HepG2 (cell line): ENCODE measurements at regions not wholly inside any gene's neighbourhood (a gene's known extent, or its start where the extent isn't known, plus 50 kb on each side); places are given as distances from the start of the nearest gene placed in this dataset.

ENCODE experiments used
- ATAC-seq: fragments of 200-7000 bp; cut with Tn5 transposase; 3 replicates; pipeline ENCODE4 v1.9.1; 2020; ENCODE audit warnings: mild to moderate bottlenecking, moderate library complexity
- BruUV-seq: library from RNA; stranded (reverse); fragments of 400-500 nt; replicated peaks from 2 replicates; lab custom pipeline; 2021; lab: Mats Ljungman, UMichigan
- CTCF ChIA-PET: fragments of 300-600 bp; formaldehyde crosslinking; extraction: SDS; loops from one replicate; lab custom pipeline; 2021; ENCODE audit warnings: low total read pairs, inconsistent platforms, low intra/inter-chr PET ratio; lab: Yijun Ruan, JAX
- POLR2A ChIA-PET: fragments of 350-600 bp; sonication (Branson Sonifier 250); formaldehyde crosslinking; loops from one replicate; lab custom pipeline; 2020; ENCODE audit warnings: antibody characterized with exemption, inconsistent platforms; lab: Yijun Ruan, JAX
- DNase-seq: peaks from one replicate; pipeline ENCODE4 v3.0.0-alpha.2; 2015; ENCODE audit warnings: low spot score
- FAIRE-seq: peaks from 3 replicates; lab custom pipeline; 2011; peaks lifted over from hg19 to GRCh38; lab: Jason Lieb, UNC
- H2AFZ ChIP-seq: one replicate; pipeline ENCODE4 v1.6.1; 2011; ENCODE audit warnings: low read length, inconsistent platforms
- H3K27ac ChIP-seq: fragments of 300-600 bp; 3 replicates; pipeline ENCODE4 v1.8.0; 2011; ENCODE audit warnings: mixed run types, mild to moderate bottlenecking, mixed read lengths, low read length, inconsistent platforms; ENCODE audit not compliant: insufficient read depth; ENCODE audit errors: extremely low read length
- H3K27me3 ChIP-seq, 2 experiments: fragments of 200-600 bp in 1 of 2; 2 replicates in 1 of 2; 3 replicates in 1 of 2; pipeline versions ENCODE4 v1.6.0 to v1.8.0; 2011; ENCODE audit warnings: low read length in 2 of 2, mild to moderate bottlenecking in 2 of 2, moderate library complexity in 2 of 2, inconsistent platforms in 1 of 2; ENCODE audit not compliant: insufficient read depth in 2 of 2, control insufficient read depth in 1 of 2
- H3K36me3 ChIP-seq, 2 experiments: fragments of 200-600 bp in 1 of 2; replicated peaks in 1 of 2; 2 replicates in 1 of 2; 3 replicates in 1 of 2; pipeline versions ENCODE4 v1.5.1 to v1.8.0; 2011; ENCODE audit warnings: low read length in 2 of 2, inconsistent platforms in 1 of 2; ENCODE audit not compliant: insufficient read depth in 2 of 2, control insufficient read depth in 1 of 2
- H3K4me1 ChIP-seq: 2 replicates; pipeline ENCODE4 v1.5.1; 2012; ENCODE audit warnings: low read length, inconsistent platforms; ENCODE audit not compliant: insufficient read depth
- H3K4me2 ChIP-seq: 2 replicates; pipeline ENCODE4 v1.6.0; 2011; ENCODE audit warnings: low read depth, low read length, inconsistent platforms
- H3K4me3 ChIP-seq, 3 experiments: fragments of 200-600 bp in 1 of 3; sonication (generic), shearing (Covaris generic) in 1 of 3; replicated peaks in 1 of 3; 2 replicates each; pipeline ENCODE4 v1.5.1; 2011 to 2016; ENCODE audit warnings: low read length in 3 of 3, inconsistent platforms in 2 of 3, low read depth in 2 of 3, mild to moderate bottlenecking in 2 of 3, control low read depth in 1 of 3, mixed read lengths in 1 of 3; ENCODE audit not compliant: insufficient read depth in 1 of 3
- H3K79me2 ChIP-seq: one replicate; pipeline ENCODE4 v1.6.1; 2011; ENCODE audit warnings: low read length, inconsistent platforms; ENCODE audit not compliant: insufficient read depth
- H3K9ac ChIP-seq: 2 replicates; pipeline ENCODE4 v1.6.0; 2011; ENCODE audit warnings: mild to moderate bottlenecking, low read depth, low read length, inconsistent platforms; ENCODE audit not compliant: insufficient read depth
- H3K9me3 ChIP-seq: 2 replicates; pipeline ENCODE4 v1.5.1; 2012; ENCODE audit warnings: mild to moderate bottlenecking, low read length
- H4K20me1 ChIP-seq: 2 replicates; pipeline ENCODE4 v1.6.0; 2011; ENCODE audit warnings: inconsistent platforms, mild to moderate bottlenecking, low read length, moderate library complexity; ENCODE audit not compliant: insufficient read depth
- ASH2L ChIP-seq: fragments of 300-600, 200-600 bp; sonication (generic); IDR thresholded peaks from 2 replicates; pipeline ENCODE4 v1.7.0; 2017; ENCODE audit warnings: low read depth, mild to moderate bottlenecking, moderate library complexity, mixed read lengths, low read length; ENCODE audit not compliant: insufficient read length
- BCL3 ChIP-seq: sonication (generic); formaldehyde crosslinking; IDR thresholded peaks from 2 replicates; pipeline ENCODE4 v1.5.1; 2020; ENCODE audit warnings: mild to moderate bottlenecking, missing genetic modification reagents, moderate library complexity
- FOXJ3 ChIP-seq: sonication (generic); formaldehyde crosslinking; IDR thresholded peaks from 2 replicates; pipeline ENCODE4 v1.4.0; 2020; ENCODE audit warnings: missing genetic modification reagents, mild to moderate bottlenecking, borderline replicate concordance
- HNF1B ChIP-seq: sonication (generic); formaldehyde crosslinking; IDR thresholded peaks from 2 replicates; pipeline ENCODE4 v1.5.1; 2020; ENCODE audit warnings: mild to moderate bottlenecking, moderate library complexity, missing genetic modification reagents
- HNRNPK ChIP-seq: fragments of 200-400 bp; formaldehyde crosslinking; IDR thresholded peaks from 2 replicates; pipeline ENCODE4 v1.6.1; 2018; ENCODE audit warnings: low read length, low read depth, moderate library complexity, mild to moderate bottlenecking; ENCODE audit not compliant: poor library complexity, severe bottlenecking
- HOXA3 ChIP-seq: sonication (generic); formaldehyde crosslinking; IDR thresholded peaks from 2 replicates; pipeline ENCODE4 v1.5.0; 2020; ENCODE audit warnings: missing genetic modification reagents
- HOXD1 ChIP-seq: sonication (generic); formaldehyde crosslinking; IDR thresholded peaks from 2 replicates; pipeline ENCODE4 v1.5.0; 2020; ENCODE audit warnings: missing genetic modification reagents
- PRDM4 ChIP-seq: sonication (generic); formaldehyde crosslinking; IDR thresholded peaks from 2 replicates; pipeline ENCODE4 v1.9.0; 2021; ENCODE audit warnings: missing genetic modification reagents, borderline replicate concordance
- RNF2 ChIP-seq: fragments of 450-650 bp; conservative IDR thresholded peaks from 2 replicates; pipeline ENCODE4 v1.6.1; 2016; ENCODE audit warnings: low read depth
- ZFX ChIP-seq: sonication (generic); formaldehyde crosslinking; IDR thresholded peaks from 2 replicates; pipeline ENCODE4 v1.4.0; 2020; ENCODE audit warnings: mild to moderate bottlenecking, low read depth, missing genetic modification reagents, moderate library complexity
- ZMAT5 ChIP-seq: sonication (generic); formaldehyde crosslinking; IDR thresholded peaks from 2 replicates; pipeline ENCODE4 v1.5.0; 2020; ENCODE audit warnings: mild to moderate bottlenecking, low read depth, missing genetic modification reagents, borderline replicate concordance
- ZNF10 ChIP-seq: sonication (generic); formaldehyde crosslinking; IDR thresholded peaks from 2 replicates; pipeline ENCODE4 v1.4.0; 2020; ENCODE audit warnings: mild to moderate bottlenecking, low read depth, missing genetic modification reagents, borderline replicate concordance
- ZNF34 ChIP-seq: sonication (generic); formaldehyde crosslinking; IDR thresholded peaks from 2 replicates; pipeline ENCODE4 v1.4.0; 2020; ENCODE audit warnings: mild to moderate bottlenecking, missing genetic modification reagents, borderline replicate concordance
- ZNF746 ChIP-seq: sonication (generic); formaldehyde crosslinking; IDR thresholded peaks from 2 replicates; pipeline ENCODE4 v1.8.0; 2022; ENCODE audit warnings: mild to moderate bottlenecking, missing genetic modification reagents
- WGBS: methylation state at CpG from one replicate; pipeline ENCODE4 v1.1.6; 2017; ENCODE audit warnings: low lambda C conversion rate; 5-methylcytosine and 5-hydroxymethylcytosine counted together
- in situ Hi-C: cut with HindIII; loops from 2 replicates; pipeline ENCODE4 v1.10.0; 2017; ENCODE audit warnings: low pct_unique_long_range_greater_than_20kb; ENCODE audit not compliant: extremely low pct_ligation_motif_present
- intact Hi-C: fragments of 100-400 bp; cut with micrococcal nuclease; formaldehyde crosslinking; loops from one replicate; pipeline ENCODE4 v1.10.0; 2022; ENCODE audit not compliant: unreplicated experiment
- TF ChIP-seq, protein P1 (sequence below): sonication (generic); formaldehyde crosslinking; IDR thresholded peaks from 2 replicates; pipeline ENCODE4 v1.5.1; 2020; ENCODE audit warnings: mild to moderate bottlenecking, missing genetic modification reagents, moderate library complexity

- H3K27ac ChIP-seq: no peak overlapping the region
- DNase-seq: no peak
- BruUV-seq: no TSS peak
- H3K9me3 ChIP-seq: peaks cover 12% of the 10 kb centered on the region; the same call in 1 of the 2 replicates
- WGBS: 86% methylated on average over 2 of the region's 4 CpGs
- intact Hi-C loops (no loop called here), in situ Hi-C loops (no loop called here)
- H3K4me3 ChIP-seq: no peak overlapping the region
- FAIRE-seq: no peak
- CTCF ChIA-PET: no interaction called here
- H3K79me2 ChIP-seq: no peaks in the 10 kb centered on the region
- H4K20me1 ChIP-seq: no peaks in the 10 kb centered on the region
- POLR2A ChIA-PET: no interaction called here
- H3K36me3 ChIP-seq: no peaks in the 10 kb centered on the region
- H3K27me3 ChIP-seq: no peaks in the 10 kb centered on the region
- peaks cover 21% of the 10 kb centered on the region for H3K4me1 ChIP-seq
- no peak overlapping the region for H3K9ac ChIP-seq
- H3K4me2 ChIP-seq: no peak overlapping the region
- no peak overlapping the region for H2AFZ ChIP-seq
- no peak for ATAC-seq
- TF ChIP-seq ZNF746 (CRISPR knock-in tag) (no peak), HNRNPK (no peak), ZNF34 (no peak), HOXA3 (CRISPR knock-in tag) (no peak), RNF2 (no peak), ZFX (CRISPR knock-in tag) (no peak), PRDM4 (CRISPR knock-in tag) (no peak), HOXD1 (CRISPR knock-in tag) (no peak), ZMAT5 (CRISPR knock-in tag) (no peak), ZNF10 (CRISPR knock-in tag) (no peak), HNF1B (CRISPR knock-in tag) (no peak), FOXJ3 (CRISPR knock-in tag) (no peak), BCL3 (CRISPR knock-in tag) (no peak), ASH2L (no peak)
- TF ChIP-seq, protein P1, sequence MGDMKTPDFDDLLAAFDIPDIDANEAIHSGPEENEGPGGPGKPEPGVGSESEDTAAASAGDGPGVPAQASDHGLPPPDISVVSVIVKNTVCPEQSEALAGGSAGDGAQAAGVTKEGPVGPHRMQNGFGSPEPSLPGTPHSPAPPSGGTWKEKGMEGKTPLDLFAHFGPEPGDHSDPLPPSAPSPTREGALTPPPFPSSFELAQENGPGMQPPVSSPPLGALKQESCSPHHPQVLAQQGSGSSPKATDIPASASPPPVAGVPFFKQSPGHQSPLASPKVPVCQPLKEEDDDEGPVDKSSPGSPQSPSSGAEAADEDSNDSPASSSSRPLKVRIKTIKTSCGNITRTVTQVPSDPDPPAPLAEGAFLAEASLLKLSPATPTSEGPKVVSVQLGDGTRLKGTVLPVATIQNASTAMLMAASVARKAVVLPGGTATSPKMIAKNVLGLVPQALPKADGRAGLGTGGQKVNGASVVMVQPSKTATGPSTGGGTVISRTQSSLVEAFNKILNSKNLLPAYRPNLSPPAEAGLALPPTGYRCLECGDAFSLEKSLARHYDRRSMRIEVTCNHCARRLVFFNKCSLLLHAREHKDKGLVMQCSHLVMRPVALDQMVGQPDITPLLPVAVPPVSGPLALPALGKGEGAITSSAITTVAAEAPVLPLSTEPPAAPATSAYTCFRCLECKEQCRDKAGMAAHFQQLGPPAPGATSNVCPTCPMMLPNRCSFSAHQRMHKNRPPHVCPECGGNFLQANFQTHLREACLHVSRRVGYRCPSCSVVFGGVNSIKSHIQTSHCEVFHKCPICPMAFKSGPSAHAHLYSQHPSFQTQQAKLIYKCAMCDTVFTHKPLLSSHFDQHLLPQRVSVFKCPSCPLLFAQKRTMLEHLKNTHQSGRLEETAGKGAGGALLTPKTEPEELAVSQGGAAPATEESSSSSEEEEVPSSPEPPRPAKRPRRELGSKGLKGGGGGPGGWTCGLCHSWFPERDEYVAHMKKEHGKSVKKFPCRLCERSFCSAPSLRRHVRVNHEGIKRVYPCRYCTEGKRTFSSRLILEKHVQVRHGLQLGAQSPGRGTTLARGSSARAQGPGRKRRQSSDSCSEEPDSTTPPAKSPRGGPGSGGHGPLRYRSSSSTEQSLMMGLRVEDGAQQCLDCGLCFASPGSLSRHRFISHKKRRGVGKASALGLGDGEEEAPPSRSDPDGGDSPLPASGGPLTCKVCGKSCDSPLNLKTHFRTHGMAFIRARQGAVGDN (CRISPR knock-in tag): no peak
Measured at GRCh38 chr4:98773638-98774037, 115.2 kb upstream of the TSPAN5 start.
